Sigmoid colon (tissue), 4 donors: ENCODE measurements at regions not wholly inside any gene's neighbourhood (a gene's known extent, or its start where the extent isn't known, plus 50 kb on each side); places are given as distances from the start of the nearest gene placed in this dataset.

Experiments used
- POLR2AphosphoS5 ChIP-seq, 4 donors: sonication (generic); formaldehyde crosslinking; IDR thresholded peaks; one replicate each; pipeline ENCODE4 v1.6.1; 2017; ENCODE audit warnings: antibody characterized with exemption in 4 of 4
- TF ChIP-seq, protein P1 (sequence below), 4 experiments: fragments of 450-650 bp in 3 of 4; fragments of 200-600 bp in 1 of 4; IDR thresholded peaks; one replicate each; pipeline ENCODE4 v1.5.1; 2016 to 2019; ENCODE audit warnings: antibody characterized with exemption in 4 of 4, mild to moderate bottlenecking in 3 of 4, moderate library complexity in 2 of 4

DNA sequence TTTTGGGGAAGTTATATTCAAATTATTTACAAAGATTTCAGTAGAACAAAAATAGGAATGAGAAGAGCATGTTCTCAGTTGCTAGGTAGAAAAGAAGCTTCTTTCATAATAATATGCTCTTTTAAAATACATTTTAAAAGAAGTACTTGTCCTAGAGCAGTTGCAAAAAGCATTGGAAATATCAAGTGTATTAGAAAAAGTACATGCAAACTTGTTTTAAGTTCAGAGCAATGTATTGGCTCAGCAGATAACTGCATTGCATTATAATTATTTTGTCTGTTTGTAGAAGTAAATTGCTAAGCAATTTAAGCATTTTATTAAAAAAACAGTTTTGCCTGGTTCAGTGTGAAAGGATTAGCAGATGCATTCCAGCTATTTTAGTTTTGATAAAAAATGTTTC lies 806.4 kb downstream of the USP25 start:
- TF ChIP-seq, protein P1, sequence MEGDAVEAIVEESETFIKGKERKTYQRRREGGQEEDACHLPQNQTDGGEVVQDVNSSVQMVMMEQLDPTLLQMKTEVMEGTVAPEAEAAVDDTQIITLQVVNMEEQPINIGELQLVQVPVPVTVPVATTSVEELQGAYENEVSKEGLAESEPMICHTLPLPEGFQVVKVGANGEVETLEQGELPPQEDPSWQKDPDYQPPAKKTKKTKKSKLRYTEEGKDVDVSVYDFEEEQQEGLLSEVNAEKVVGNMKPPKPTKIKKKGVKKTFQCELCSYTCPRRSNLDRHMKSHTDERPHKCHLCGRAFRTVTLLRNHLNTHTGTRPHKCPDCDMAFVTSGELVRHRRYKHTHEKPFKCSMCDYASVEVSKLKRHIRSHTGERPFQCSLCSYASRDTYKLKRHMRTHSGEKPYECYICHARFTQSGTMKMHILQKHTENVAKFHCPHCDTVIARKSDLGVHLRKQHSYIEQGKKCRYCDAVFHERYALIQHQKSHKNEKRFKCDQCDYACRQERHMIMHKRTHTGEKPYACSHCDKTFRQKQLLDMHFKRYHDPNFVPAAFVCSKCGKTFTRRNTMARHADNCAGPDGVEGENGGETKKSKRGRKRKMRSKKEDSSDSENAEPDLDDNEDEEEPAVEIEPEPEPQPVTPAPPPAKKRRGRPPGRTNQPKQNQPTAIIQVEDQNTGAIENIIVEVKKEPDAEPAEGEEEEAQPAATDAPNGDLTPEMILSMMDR (IDR thresholded peaks at IDR 0.05) = no peak
- TF ChIP-seq POLR2AphosphoS5 (IDR thresholded peaks at IDR 0.05) = no peak
